ENCODE measurements at regions not wholly inside any gene's neighbourhood (a gene's known extent, or its start where the extent isn't known, plus 50 kb on each side); places are given as distances from the start of the nearest gene placed in this dataset.

- Histone ChIP-seq H3K79me2 (ENCODE audit: insufficient read depth, low read length) (no peaks in the 10 kb centered on the region), H3K27ac (ENCODE audit: low read depth, low read length) (no peak overlapping the region), H3K9ac (ENCODE audit: low read length) (no peak overlapping the region), H3K4me3 (replicated peaks in 1 of 2; ENCODE audit: low read depth in 1 of 2, low read length in 2 of 2) (no peak overlapping the region), H3K36me3 (ENCODE audit: control insufficient read depth in 1 of 2, insufficient read depth in 2 of 2, low read length in 2 of 2) (no peaks in the 10 kb centered on the region), H3K27me3 (ENCODE audit: insufficient read depth, low read length) (no peaks in the 10 kb centered on the region; the same call in 1 of the 2 replicates), H3K9me2 (ENCODE audit: insufficient read depth) (no peaks in the 10 kb centered on the region), H4K20me1 (ENCODE audit: insufficient read depth) (no peaks in the 10 kb centered on the region), H3K4me2 (ENCODE audit: low read length) (no peak overlapping the region), H3K4me1 (ENCODE audit: control insufficient read depth in 1 of 2, insufficient read depth in 2 of 2, low read length in 2 of 2) (no peaks in the 10 kb centered on the region), H3K9me3 (ENCODE audit: control insufficient read depth in 1 of 2, insufficient read depth in 1 of 2, low read depth in 1 of 2, low read length in 2 of 2) (no peaks in the 10 kb centered on the region), H2AFZ (ENCODE audit: low read depth, low read length, poor library complexity, severe bottlenecking) (no peak overlapping the region)
- TF ChIP-seq ELF1 (IDR thresholded peaks at IDR 0.05; ENCODE audit: borderline replicate concordance, low read depth) (no peak), CEBPB (IDR thresholded peaks at IDR 0.05; ENCODE audit: low read depth) (no peak), POLR2AphosphoS5 (IDR thresholded peaks at IDR 0.05; ENCODE audit: low read depth, low read length) (no peak), EZH2 (IDR thresholded peaks at IDR 0.05) (no peak), CTCF (IDR thresholded peaks at IDR 0.05 in 2 of 3, conservative IDR thresholded peaks at IDR 0.05 in 1 of 3; ENCODE audit: borderline replicate concordance in 1 of 3, insufficient read depth in 1 of 3, low read depth in 2 of 3, low read length in 2 of 3) (no peak), RAD21 (IDR thresholded peaks at IDR 0.05; ENCODE audit: low read depth) (no peak)
- no peak for ATAC-seq
- RAD21 ChIA-PET (ENCODE audit: low non-redundant PET in 1 of 2, low total read pairs in 2 of 2, uncharacterized antibody in 2 of 2, unreplicated experiment in 2 of 2) = no interaction called here
- POLR2A ChIA-PET = no interaction called here
- no peak for DNase-seq (ENCODE audit: low read depth, low spot score)
- BruUV-seq (replicated peaks) = no TSS peak
- CTCF ChIA-PET = no interaction called here
- intact Hi-C loops (cut with micrococcal nuclease) = no loop called here
These were observed 84.6 kb upstream of the BCL2L14 start for GRCh38 chr12:11986165-11986564.

- Histone ChIP-seq H4K20me1 (ENCODE audit: insufficient read depth) (no peaks in the 10 kb centered on the region), H3K27me3 (ENCODE audit: insufficient read depth, low read length) (no peaks in the 10 kb centered on the region; the same call in 1 of the 2 replicates), H3K9me3 (ENCODE audit: control insufficient read depth in 1 of 2, insufficient read depth in 1 of 2, low read depth in 1 of 2, low read length in 2 of 2) (no peaks in the 10 kb centered on the region), H3K4me3 (replicated peaks in 1 of 2; ENCODE audit: low read depth in 1 of 2, low read length in 2 of 2) (no peak overlapping the region), H3K27ac (ENCODE audit: low read depth, low read length) (no peak overlapping the region), H3K36me3 (ENCODE audit: control insufficient read depth in 1 of 2, insufficient read depth in 2 of 2, low read length in 2 of 2) (no peaks in the 10 kb centered on the region), H2AFZ (ENCODE audit: low read depth, low read length, poor library complexity, severe bottlenecking) (no peak overlapping the region), H3K4me1 (ENCODE audit: control insufficient read depth in 1 of 2, insufficient read depth in 2 of 2, low read length in 2 of 2) (no peaks in the 10 kb centered on the region), H3K9ac (ENCODE audit: low read length) (no peak overlapping the region), H3K4me2 (ENCODE audit: low read length) (no peak overlapping the region), H3K9me2 (ENCODE audit: insufficient read depth) (no peaks in the 10 kb centered on the region), H3K79me2 (ENCODE audit: insufficient read depth, low read length) (no peaks in the 10 kb centered on the region)
- TF ChIP-seq EZH2phosphoT487 (IDR thresholded peaks at IDR 0.05; ENCODE audit: borderline replicate concordance) (no peak), ZFX (IDR thresholded peaks at IDR 0.05) (no peak), FOSL1 (IDR thresholded peaks at IDR 0.05; ENCODE audit: low read depth) (no peak), JUND (IDR thresholded peaks at IDR 0.05) (no peak), CBX3 (IDR thresholded peaks at IDR 0.05; ENCODE audit: low read depth) (no peak), POLR2A (IDR thresholded peaks at IDR 0.05; ENCODE audit: borderline replicate concordance, extremely low read depth, insufficient read depth, insufficient read length) (no peak), TCF7L2 (IDR thresholded peaks at IDR 0.05; ENCODE audit: borderline replicate concordance, extremely low read depth, insufficient read depth, insufficient read length) (no peak), ELF1 (IDR thresholded peaks at IDR 0.05; ENCODE audit: borderline replicate concordance, low read depth) (no peak), SRF (IDR thresholded peaks at IDR 0.05; ENCODE audit: low read depth) (no peak), MAX (IDR thresholded peaks at IDR 0.05) (no peak), EGR1 (IDR thresholded peaks at IDR 0.05; ENCODE audit: low read depth) (no peak), ZNF274 (IDR thresholded peaks at IDR 0.05; ENCODE audit: low read depth, low read length) (no peak), SP1 (IDR thresholded peaks at IDR 0.05; ENCODE audit: low read depth) (no peak), CEBPB (IDR thresholded peaks at IDR 0.05; ENCODE audit: low read depth) (no peak), EZH2 (IDR thresholded peaks at IDR 0.05) (no peak), SIN3A (IDR thresholded peaks at IDR 0.05; ENCODE audit: low read depth) (no peak), YY1 (IDR thresholded peaks at IDR 0.05; ENCODE audit: extremely low read depth, insufficient replicate concordance, low read depth, low read length) (no peak)
- intact Hi-C loops (cut with micrococcal nuclease) = no loop called here
- DNase-seq (ENCODE audit: low read depth, low spot score) = no peak
- no TSS peak for BruUV-seq (replicated peaks)
- ChIA-PET CTCF (no interaction called here), POLR2A (no interaction called here), RAD21 (ENCODE audit: low non-redundant PET in 1 of 2, low total read pairs in 2 of 2, uncharacterized antibody in 2 of 2, unreplicated experiment in 2 of 2) (no interaction called here)
- ATAC-seq = no peak
These were observed 82.8 kb upstream of the BCL2L14 start for GRCh38 chr12:11987901-11988300.
